ENCODE measurements at regions not wholly inside any gene's neighbourhood (a gene's known extent, or its start where the extent isn't known, plus 50 kb on each side); places are given as distances from the start of the nearest gene placed in this dataset.

DNA sequence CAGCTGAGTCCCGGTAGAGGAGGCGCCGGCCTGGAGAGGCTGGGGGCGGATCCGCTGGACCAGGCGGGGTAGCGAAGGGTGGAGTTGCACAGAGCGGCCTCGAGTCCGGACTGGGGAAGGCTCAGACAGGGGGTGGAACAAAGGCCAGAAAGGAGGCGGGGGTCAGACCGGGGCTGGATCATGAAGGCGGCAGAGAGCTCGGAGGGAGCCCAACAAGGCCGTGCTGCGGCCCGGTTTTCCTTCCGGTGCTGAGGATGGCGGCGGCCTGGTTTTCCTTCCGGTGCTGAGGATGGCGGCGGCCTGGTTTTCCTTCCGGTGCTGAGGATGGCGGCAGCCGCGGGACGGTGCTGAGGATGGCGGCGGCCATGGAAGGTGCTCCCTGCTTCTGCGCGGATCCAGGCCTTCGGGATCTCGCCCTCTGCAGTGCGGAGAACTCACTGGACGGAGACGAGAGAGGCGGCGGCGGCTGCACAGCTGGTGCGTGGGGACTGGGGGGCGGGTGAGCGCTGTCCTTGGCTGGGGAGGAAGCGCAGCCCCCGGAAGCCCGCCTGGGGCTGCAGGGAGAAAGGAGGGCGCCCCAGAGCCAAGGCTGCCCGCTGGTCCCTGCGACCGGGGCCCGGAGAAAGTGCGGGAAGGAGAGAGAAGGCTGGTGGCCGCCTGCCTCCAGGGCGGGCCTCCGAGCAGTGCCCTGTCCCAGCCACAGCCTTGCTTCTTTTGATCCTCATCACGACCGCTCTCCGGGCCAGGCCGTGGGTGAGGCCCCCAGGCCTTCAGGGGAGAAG lies 350.4 kb upstream of the B3GAT1 start:
- H3K36me3 ChIP-seq = no peaks in the 10 kb centered on the region
- H3K4me3 ChIP-seq = peak overlapping the region in 1 of 2 donors; percentile 1
- intact Hi-C loops (cut with DNase I) = no loop called here
- WGBS = 85% methylated on average over 59 of the region's 59 CpGs
- H3K27me3 ChIP-seq (replicated peaks; ENCODE audit: insufficient read depth) = no peaks in the 10 kb centered on the region
- DNase-seq (ENCODE audit: low spot score) = no peak
- H3K27ac ChIP-seq = no peak overlapping the region
- H3K9me3 ChIP-seq = no peaks in the 10 kb centered on the region
- H3K4me1 ChIP-seq (replicated peaks) = no peaks in the 10 kb centered on the region
- TF ChIP-seq POLR2A (IDR thresholded peaks at IDR 0.05) (no peak), POLR2AphosphoS5 (IDR thresholded peaks at IDR 0.05) (no peak)
- TF ChIP-seq, protein P1, sequence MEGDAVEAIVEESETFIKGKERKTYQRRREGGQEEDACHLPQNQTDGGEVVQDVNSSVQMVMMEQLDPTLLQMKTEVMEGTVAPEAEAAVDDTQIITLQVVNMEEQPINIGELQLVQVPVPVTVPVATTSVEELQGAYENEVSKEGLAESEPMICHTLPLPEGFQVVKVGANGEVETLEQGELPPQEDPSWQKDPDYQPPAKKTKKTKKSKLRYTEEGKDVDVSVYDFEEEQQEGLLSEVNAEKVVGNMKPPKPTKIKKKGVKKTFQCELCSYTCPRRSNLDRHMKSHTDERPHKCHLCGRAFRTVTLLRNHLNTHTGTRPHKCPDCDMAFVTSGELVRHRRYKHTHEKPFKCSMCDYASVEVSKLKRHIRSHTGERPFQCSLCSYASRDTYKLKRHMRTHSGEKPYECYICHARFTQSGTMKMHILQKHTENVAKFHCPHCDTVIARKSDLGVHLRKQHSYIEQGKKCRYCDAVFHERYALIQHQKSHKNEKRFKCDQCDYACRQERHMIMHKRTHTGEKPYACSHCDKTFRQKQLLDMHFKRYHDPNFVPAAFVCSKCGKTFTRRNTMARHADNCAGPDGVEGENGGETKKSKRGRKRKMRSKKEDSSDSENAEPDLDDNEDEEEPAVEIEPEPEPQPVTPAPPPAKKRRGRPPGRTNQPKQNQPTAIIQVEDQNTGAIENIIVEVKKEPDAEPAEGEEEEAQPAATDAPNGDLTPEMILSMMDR (IDR thresholded peaks at IDR 0.05) = no peak

GRCh38 chr11:134761926-134762247 lies 349.8 kb upstream of the B3GAT1 start:
- no peaks in the 10 kb centered on the region for H3K4me1 ChIP-seq (replicated peaks)
- intact Hi-C loops (cut with DNase I) = no loop called here
- no peaks in the 10 kb centered on the region for H3K9me3 ChIP-seq
- DNase-seq (ENCODE audit: low spot score) = no peak
- no peaks in the 10 kb centered on the region for H3K36me3 ChIP-seq
- WGBS = 88% methylated on average over 20 of the region's 20 CpGs
- no peak overlapping the region for H3K27ac ChIP-seq
- TF ChIP-seq POLR2AphosphoS5 (IDR thresholded peaks at IDR 0.05) = no peak
- TF ChIP-seq, protein P1 (IDR thresholded peaks at IDR 0.05) = no peak
- TF ChIP-seq POLR2A (IDR thresholded peaks at IDR 0.05) = no peak
- H3K4me3 ChIP-seq = peak overlapping the region in 1 of 2 donors; percentile 1
- no peaks in the 10 kb centered on the region for H3K27me3 ChIP-seq (replicated peaks; ENCODE audit: insufficient read depth)

GRCh38 chr11:134761386-134761785 lies 349.3 kb upstream of the B3GAT1 start:
- 76% methylated on average over 12 of the region's 12 CpGs for WGBS
- no peaks in the 10 kb centered on the region for H3K4me1 ChIP-seq (replicated peaks)
- TF ChIP-seq POLR2A (IDR thresholded peaks at IDR 0.05) = no peak
- TF ChIP-seq, protein P1 (IDR thresholded peaks at IDR 0.05) = no peak
- no peak for TF ChIP-seq POLR2AphosphoS5 (IDR thresholded peaks at IDR 0.05)
- DNase-seq (ENCODE audit: low spot score) = no peak
- H3K36me3 ChIP-seq = no peaks in the 10 kb centered on the region
- no peak overlapping the region for H3K4me3 ChIP-seq
- intact Hi-C loops (cut with DNase I) = no loop called here
- no peaks in the 10 kb centered on the region for H3K9me3 ChIP-seq
- no peaks in the 10 kb centered on the region for H3K27me3 ChIP-seq (replicated peaks; ENCODE audit: insufficient read depth)
- no peak overlapping the region for H3K27ac ChIP-seq

GRCh38 chr11:134760957-134761356 lies 348.9 kb upstream of the B3GAT1 start:
- Histone ChIP-seq H3K36me3 (no peaks in the 10 kb centered on the region), H3K9me3 (no peaks in the 10 kb centered on the region), H3K27me3 (replicated peaks; ENCODE audit: insufficient read depth) (no peaks in the 10 kb centered on the region), H3K4me1 (replicated peaks) (no peaks in the 10 kb centered on the region), H3K27ac (no peak overlapping the region), H3K4me3 (no peak overlapping the region)
- TF ChIP-seq POLR2A (IDR thresholded peaks at IDR 0.05) = no peak
- TF ChIP-seq POLR2AphosphoS5 (IDR thresholded peaks at IDR 0.05) = no peak
- TF ChIP-seq, protein P1 (IDR thresholded peaks at IDR 0.05) = no peak
- intact Hi-C loops (cut with DNase I) = no loop called here
- DNase-seq (ENCODE audit: low spot score) = no peak
- WGBS = 58% methylated on average over 3 of the region's 3 CpGs

GRCh38 chr11:134760299-134760698 lies 348.3 kb upstream of the B3GAT1 start:
- DNase-seq (ENCODE audit: low spot score) = no peak
- Histone ChIP-seq H3K4me3 (no peak overlapping the region), H3K27me3 (replicated peaks; ENCODE audit: insufficient read depth) (no peaks in the 10 kb centered on the region), H3K9me3 (no peaks in the 10 kb centered on the region), H3K4me1 (replicated peaks) (no peaks in the 10 kb centered on the region), H3K36me3 (no peaks in the 10 kb centered on the region), H3K27ac (no peak overlapping the region)
- WGBS = 82% methylated on average over 12 of the region's 12 CpGs
- TF ChIP-seq, protein P1 (IDR thresholded peaks at IDR 0.05) = no peak
- TF ChIP-seq POLR2AphosphoS5 (IDR thresholded peaks at IDR 0.05) = no peak
- TF ChIP-seq POLR2A (IDR thresholded peaks at IDR 0.05) = no peak
- intact Hi-C loops (cut with DNase I) = no loop called here

Data from prostate gland (tissue), 2 donors.